ENCODE measurements at regions not wholly inside any gene's neighbourhood (a gene's known extent, or its start where the extent isn't known, plus 50 kb on each side); places are given as distances from the start of the nearest gene placed in this dataset.

GRCh38 chr6:74103417-74103816, 407.4 kb downstream of the CD109 start:
- Histone ChIP-seq H3K4me1 (no peaks in the 10 kb centered on the region), H3K9me3 (ENCODE audit: low read depth) (no peaks in the 10 kb centered on the region), H3K4me3 (no peak overlapping the region), H3K79me2 (ENCODE audit: low read depth) (no peaks in the 10 kb centered on the region), H3K36me3 (no peaks in the 10 kb centered on the region), H3K4me2 (no peak overlapping the region), H4K20me1 (ENCODE audit: low read depth) (no peaks in the 10 kb centered on the region), H3K27ac (no peak overlapping the region), H3K27me3 (no peaks in the 10 kb centered on the region), H3F3A (ENCODE audit: low read depth) (no peaks in the 10 kb centered on the region), H2AFZ (replicated peaks) (no peak overlapping the region), H3K9ac (no peak overlapping the region)
- Mint-ChIP-seq H3K27ac (no peak overlapping the region), H3K27me3 (ENCODE audit: insufficient read depth, low read depth) (no peaks in the 10 kb centered on the region), H3K36me3 (no peaks in the 10 kb centered on the region), H3K4me3 (no peak overlapping the region), H3K4me1 (no peaks in the 10 kb centered on the region), H3K9me3 (no peaks in the 10 kb centered on the region)
- TF ChIP-seq CTCF (IDR thresholded peaks at IDR 0.05), result no peak
- no peak for TF ChIP-seq EZH2 (IDR thresholded peaks at IDR 0.05)
- no peak for TF ChIP-seq EZH2phosphoT487 (IDR thresholded peaks at IDR 0.05)
- no peak for DNase-seq (ENCODE audit: low spot score)

- Mint-ChIP-seq H3K4me1 (no peaks in the 10 kb centered on the region), H3K4me3 (no peak overlapping the region), H3K36me3 (no peaks in the 10 kb centered on the region), H3K27me3 (ENCODE audit: insufficient read depth, low read depth) (no peaks in the 10 kb centered on the region), H3K9me3 (no peaks in the 10 kb centered on the region), H3K27ac (no peak overlapping the region)
- TF ChIP-seq EZH2 (IDR thresholded peaks at IDR 0.05), result no peak
- Histone ChIP-seq H3K4me1 (no peaks in the 10 kb centered on the region), H3K4me3 (no peak overlapping the region), H3K4me2 (no peak overlapping the region), H3K27ac (no peak overlapping the region), H3K27me3 (no peaks in the 10 kb centered on the region), H3K9me3 (ENCODE audit: low read depth) (no peaks in the 10 kb centered on the region), H3F3A (ENCODE audit: low read depth) (no peaks in the 10 kb centered on the region), H3K9ac (no peak overlapping the region), H3K79me2 (ENCODE audit: low read depth) (no peaks in the 10 kb centered on the region), H2AFZ (replicated peaks) (no peak overlapping the region), H3K36me3 (no peaks in the 10 kb centered on the region), H4K20me1 (ENCODE audit: low read depth) (no peaks in the 10 kb centered on the region)
- DNase-seq (ENCODE audit: low spot score), result no peak
Measured at GRCh38 chr6:74100719-74101287, 404.8 kb downstream of the CD109 start.

GRCh38 chr6:74096329-74096728, 400.3 kb downstream of the CD109 start:
- H3K79me2 ChIP-seq (ENCODE audit: low read depth), result no peaks in the 10 kb centered on the region
- H3K27me3 ChIP-seq, result no peaks in the 10 kb centered on the region
- Mint-ChIP-seq H3K4me1 (no peaks in the 10 kb centered on the region), H3K27ac (no peak overlapping the region), H3K4me3 (no peak overlapping the region), H3K36me3 (no peaks in the 10 kb centered on the region), H3K27me3 (ENCODE audit: insufficient read depth, low read depth) (no peaks in the 10 kb centered on the region), H3K9me3 (no peaks in the 10 kb centered on the region)
- H3F3A ChIP-seq (ENCODE audit: low read depth), result no peaks in the 10 kb centered on the region
- H3K4me1 ChIP-seq, result no peaks in the 10 kb centered on the region
- H3K9ac ChIP-seq, result no peak overlapping the region
- H3K4me2 ChIP-seq, result no peak overlapping the region
- no peak overlapping the region for H3K27ac ChIP-seq
- no peak overlapping the region for H2AFZ ChIP-seq (replicated peaks)
- no peak for TF ChIP-seq CTCF (IDR thresholded peaks at IDR 0.05)
- no peak for TF ChIP-seq EZH2phosphoT487 (IDR thresholded peaks at IDR 0.05)
- no peak for TF ChIP-seq EZH2 (IDR thresholded peaks at IDR 0.05)
- no peaks in the 10 kb centered on the region for H4K20me1 ChIP-seq (ENCODE audit: low read depth)
- H3K36me3 ChIP-seq, result no peaks in the 10 kb centered on the region
- DNase-seq (ENCODE audit: low spot score), result no peak
- no peak overlapping the region for H3K4me3 ChIP-seq
- H3K9me3 ChIP-seq (ENCODE audit: low read depth), result no peaks in the 10 kb centered on the region

GRCh38 chr6:74093361-74093760, 397.4 kb downstream of the CD109 start:
- DNase-seq (ENCODE audit: low spot score), result no peak
- Histone ChIP-seq H3K9ac (no peak overlapping the region), H3F3A (ENCODE audit: low read depth) (no peaks in the 10 kb centered on the region), H3K4me1 (no peaks in the 10 kb centered on the region), H3K36me3 (no peaks in the 10 kb centered on the region), H3K9me3 (ENCODE audit: low read depth) (no peaks in the 10 kb centered on the region), H2AFZ (replicated peaks) (no peak overlapping the region), H3K4me2 (no peak overlapping the region), H3K4me3 (no peak overlapping the region), H3K27ac (no peak overlapping the region), H4K20me1 (ENCODE audit: low read depth) (no peaks in the 10 kb centered on the region), H3K27me3 (no peaks in the 10 kb centered on the region), H3K79me2 (ENCODE audit: low read depth) (no peaks in the 10 kb centered on the region)
- no peaks in the 10 kb centered on the region for H3K4me1 Mint-ChIP-seq
- no peak overlapping the region for H3K4me3 Mint-ChIP-seq
- H3K36me3 Mint-ChIP-seq, result no peaks in the 10 kb centered on the region
- no peak for TF ChIP-seq EZH2phosphoT487 (IDR thresholded peaks at IDR 0.05)
- no peak for TF ChIP-seq EZH2 (IDR thresholded peaks at IDR 0.05)
- no peak for TF ChIP-seq CTCF (IDR thresholded peaks at IDR 0.05)
- H3K27me3 Mint-ChIP-seq (ENCODE audit: insufficient read depth, low read depth), result no peaks in the 10 kb centered on the region
- H3K9me3 Mint-ChIP-seq, result no peaks in the 10 kb centered on the region
- no peak overlapping the region for H3K27ac Mint-ChIP-seq
